ENCODE measurements at regions not wholly inside any gene's neighbourhood (a gene's known extent, or its start where the extent isn't known, plus 50 kb on each side); places are given as distances from the start of the nearest gene placed in this dataset.
"Not testable (repeated sequence)": the region's sequence is repeated elsewhere in the genome, so short reads cannot be mapped to it uniquely, and the experiment has no call there.

DNA sequence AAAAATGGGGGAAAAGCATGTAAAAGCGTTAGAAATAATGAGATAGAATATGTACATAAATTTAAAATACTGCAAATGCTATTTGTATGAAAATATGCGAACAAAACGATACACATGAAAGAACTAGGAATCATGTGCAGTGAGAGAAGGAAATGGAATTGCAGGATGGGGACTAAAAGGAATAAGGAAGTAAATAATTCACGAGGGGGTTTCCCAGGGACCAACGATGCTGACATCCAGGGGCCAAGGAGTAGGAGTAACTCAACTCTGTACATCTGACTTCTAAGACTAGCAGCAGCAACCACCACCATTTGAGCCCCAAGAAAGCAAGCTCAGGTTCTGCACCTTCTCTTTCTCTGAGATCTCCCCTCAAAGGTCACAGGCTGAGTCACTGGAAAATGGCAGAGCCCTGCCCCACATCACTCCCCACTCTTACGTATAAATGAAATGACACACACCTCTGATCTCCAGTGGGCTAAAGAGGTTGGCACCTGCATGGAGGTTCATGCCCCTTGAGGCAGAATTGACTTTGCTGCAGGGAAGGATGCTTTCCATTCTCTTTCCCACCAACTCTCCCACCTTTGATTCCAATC is 100.0 kb upstream of the DLG1 start:
- H3K4me1 ChIP-seq (ENCODE audit: control insufficient read depth, insufficient read depth, low read length), result peaks cover 18% of the 10 kb centered on the region
- no peak overlapping the region for H3K27ac ChIP-seq (ENCODE audit: low read depth, low read length)
- H3K27me3 ChIP-seq (ENCODE audit: control insufficient read depth, insufficient read depth, low read length), result no peaks in the 10 kb centered on the region
- no peaks in the 10 kb centered on the region for H3K36me3 ChIP-seq (ENCODE audit: control insufficient read depth, insufficient read depth, low read length)
- H3K9me3 ChIP-seq (ENCODE audit: control insufficient read depth, insufficient read depth, low read length), result no peaks in the 10 kb centered on the region
- H3K4me3 ChIP-seq (ENCODE audit: low read depth, low read length), result no peak overlapping the region
- DNase-seq (ENCODE audit: low read depth in 4 of 6, low spot score in 6 of 6), result no peak
- 93% methylated on average over 3 of the region's 6 CpGs for WGBS (ENCODE audit: insufficient coverage)

DNA sequence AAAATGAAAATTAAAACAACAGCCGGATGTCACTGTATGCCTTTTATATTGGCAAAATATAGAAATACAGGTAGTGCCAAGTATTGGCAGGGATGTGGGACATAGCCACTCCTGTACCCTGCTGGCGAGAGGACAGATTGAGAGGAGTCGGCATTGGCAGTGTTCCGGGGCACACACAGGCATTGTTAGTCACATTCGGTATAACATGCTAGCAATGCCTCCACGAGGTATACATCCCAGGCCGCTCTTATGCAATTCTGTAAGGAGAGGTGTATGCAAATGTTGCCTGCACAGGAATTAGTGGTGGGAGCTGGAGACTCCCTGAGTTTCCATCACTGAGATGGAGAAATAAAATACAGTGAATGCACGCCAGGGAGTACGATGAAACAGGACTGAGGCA is 99.4 kb upstream of the DLG1 start:
- Histone ChIP-seq H3K4me1 (ENCODE audit: control insufficient read depth, insufficient read depth, low read length) (peaks cover 18% of the 10 kb centered on the region), H3K27ac (ENCODE audit: low read depth, low read length) (no peak overlapping the region), H3K9me3 (ENCODE audit: control insufficient read depth, insufficient read depth, low read length) (no peaks in the 10 kb centered on the region), H3K27me3 (ENCODE audit: control insufficient read depth, insufficient read depth, low read length) (no peaks in the 10 kb centered on the region), H3K36me3 (ENCODE audit: control insufficient read depth, insufficient read depth, low read length) (no peaks in the 10 kb centered on the region), H3K4me3 (ENCODE audit: low read depth, low read length) (no peak overlapping the region)
- 83% methylated on average over 6 of the region's 9 CpGs for WGBS (ENCODE audit: insufficient coverage)
- peak in 2 of 6 donors; percentile 45 to 50 for DNase-seq (ENCODE audit: low read depth in 4 of 6, low spot score in 6 of 6)

GRCh38 chr3:197394464-197395321 is 96.3 kb upstream of the DLG1 start:
- H3K36me3 ChIP-seq (ENCODE audit: control insufficient read depth, insufficient read depth, low read length), result no peaks in the 10 kb centered on the region
- H3K9me3 ChIP-seq (ENCODE audit: control insufficient read depth, insufficient read depth, low read length), result no peaks in the 10 kb centered on the region
- H3K4me3 ChIP-seq (ENCODE audit: low read depth, low read length), result no peak overlapping the region
- 80% methylated on average over 23 of the region's 25 CpGs for WGBS (ENCODE audit: insufficient coverage)
- H3K27ac ChIP-seq (ENCODE audit: low read depth, low read length), result peak overlapping the region; percentile 29
- DNase-seq (ENCODE audit: low read depth in 4 of 6, low spot score in 6 of 6), result peak in 3 of 6 donors; percentile 63 to 85 (median 66)
- H3K4me1 ChIP-seq (ENCODE audit: control insufficient read depth, insufficient read depth, low read length), result peaks cover 18% of the 10 kb centered on the region
- H3K27me3 ChIP-seq (ENCODE audit: control insufficient read depth, insufficient read depth, low read length), result no peaks in the 10 kb centered on the region

DNA sequence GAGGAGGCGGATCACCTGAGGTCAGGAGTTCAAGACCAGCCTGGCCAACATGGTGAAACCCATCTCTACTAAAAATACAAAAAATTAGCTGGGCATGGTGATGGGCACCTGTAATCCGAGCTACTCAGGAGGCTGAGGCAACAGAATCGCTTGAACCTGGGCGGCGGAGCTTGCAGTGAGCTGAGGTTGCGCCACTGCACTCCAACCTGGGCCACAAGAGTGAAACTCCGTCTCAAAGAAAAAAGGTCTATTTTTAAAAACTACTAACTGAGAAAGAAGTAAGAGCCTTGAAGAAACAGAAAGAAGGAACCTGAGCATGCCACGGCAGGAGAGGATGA is 95.7 kb upstream of the DLG1 start:
- H3K27ac ChIP-seq (ENCODE audit: low read depth, low read length); H3K27me3 ChIP-seq (ENCODE audit: control insufficient read depth, insufficient read depth, low read length); H3K4me3 ChIP-seq (ENCODE audit: low read depth, low read length); H3K9me3 ChIP-seq (ENCODE audit: control insufficient read depth, insufficient read depth, low read length); DNase-seq (ENCODE audit: low read depth in 4 of 6, low spot score in 6 of 6); H3K36me3 ChIP-seq (ENCODE audit: control insufficient read depth, insufficient read depth, low read length): not testable (repeated sequence)
- peaks cover 18% of the 10 kb centered on the region for H3K4me1 ChIP-seq (ENCODE audit: control insufficient read depth, insufficient read depth, low read length)
- WGBS (ENCODE audit: insufficient coverage), result 88% methylated on average over 5 of the region's 8 CpGs

DNA sequence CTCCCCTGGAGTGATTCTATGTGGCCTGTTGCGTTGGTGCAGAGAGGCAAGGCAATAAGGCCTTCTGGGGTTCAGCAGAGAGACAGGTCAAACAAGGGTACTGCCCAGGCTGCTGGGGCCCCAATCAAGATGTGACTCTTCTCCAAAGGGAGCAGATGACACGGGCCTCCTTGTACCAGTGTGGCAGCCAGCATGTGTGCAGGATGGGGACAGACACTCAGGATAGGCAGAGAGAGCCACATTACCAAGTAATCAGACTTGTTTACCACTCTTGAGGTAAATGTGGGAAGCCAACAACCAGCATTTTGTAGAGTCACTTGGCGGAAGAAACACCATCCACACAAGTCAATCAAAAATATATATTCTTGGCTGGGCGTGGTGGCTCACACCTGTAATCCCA is 95.3 kb upstream of the DLG1 start:
- no peaks in the 10 kb centered on the region for H3K27me3 ChIP-seq (ENCODE audit: control insufficient read depth, insufficient read depth, low read length)
- H3K4me1 ChIP-seq (ENCODE audit: control insufficient read depth, insufficient read depth, low read length), result peaks cover 18% of the 10 kb centered on the region
- 88% methylated on average over 2 of the region's 4 CpGs for WGBS (ENCODE audit: insufficient coverage)
- H3K9me3 ChIP-seq (ENCODE audit: control insufficient read depth, insufficient read depth, low read length), result peaks cover 2% of the 10 kb centered on the region
- DNase-seq (ENCODE audit: low read depth in 4 of 6, low spot score in 6 of 6), result no peak
- no peak overlapping the region for H3K4me3 ChIP-seq (ENCODE audit: low read depth, low read length)
- no peaks in the 10 kb centered on the region for H3K36me3 ChIP-seq (ENCODE audit: control insufficient read depth, insufficient read depth, low read length)
- H3K27ac ChIP-seq (ENCODE audit: low read depth, low read length), result no peak overlapping the region

DNA sequence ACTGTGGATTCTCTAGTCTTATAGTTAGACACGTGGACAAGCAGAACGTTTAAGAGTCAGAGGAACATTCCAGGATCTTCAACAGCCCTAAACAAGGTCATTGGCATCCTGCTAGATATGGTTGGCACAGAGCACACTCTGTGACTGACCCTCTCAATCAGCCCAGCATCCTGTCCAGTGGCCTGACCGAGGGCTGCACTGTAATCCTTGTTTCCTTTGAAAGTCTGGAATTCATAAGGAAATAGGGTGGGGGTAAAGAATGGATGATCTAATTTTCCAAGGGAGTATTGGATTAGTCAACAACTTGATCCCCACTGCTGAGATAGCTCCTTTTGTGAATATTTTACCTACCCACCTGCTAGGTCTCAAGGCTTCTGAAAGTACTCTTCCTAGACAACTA is 94.5 kb upstream of the DLG1 start:
- 83% methylated on average over 2 of the region's 3 CpGs for WGBS (ENCODE audit: insufficient coverage)
- peaks cover 2% of the 10 kb centered on the region for H3K9me3 ChIP-seq (ENCODE audit: control insufficient read depth, insufficient read depth, low read length)
- no peak overlapping the region for H3K4me3 ChIP-seq (ENCODE audit: low read depth, low read length)
- DNase-seq (ENCODE audit: low read depth in 4 of 6, low spot score in 6 of 6), result no peak
- peaks cover 18% of the 10 kb centered on the region for H3K4me1 ChIP-seq (ENCODE audit: control insufficient read depth, insufficient read depth, low read length)
- H3K36me3 ChIP-seq (ENCODE audit: control insufficient read depth, insufficient read depth, low read length), result no peaks in the 10 kb centered on the region
- no peaks in the 10 kb centered on the region for H3K27me3 ChIP-seq (ENCODE audit: control insufficient read depth, insufficient read depth, low read length)
- no peak overlapping the region for H3K27ac ChIP-seq (ENCODE audit: low read depth, low read length)

DNA sequence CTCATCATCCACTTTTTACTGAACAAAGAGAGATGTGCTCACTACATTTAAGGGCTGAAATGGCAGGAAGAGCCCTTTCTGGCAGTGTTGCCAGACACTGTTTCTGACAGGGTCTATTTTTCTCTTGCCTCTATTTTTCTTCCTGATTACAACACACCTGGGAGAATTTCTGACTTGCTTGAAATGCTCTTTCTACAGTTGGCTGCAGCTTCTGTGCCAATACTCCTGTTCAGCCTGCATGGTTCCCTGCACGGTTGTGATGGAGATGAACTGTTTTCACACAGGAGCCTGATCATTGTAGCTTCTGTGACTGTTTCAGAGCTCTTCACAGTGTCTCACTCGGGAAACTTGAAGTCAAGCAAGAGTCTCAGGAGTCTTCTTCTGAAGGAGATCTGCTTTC is 83.0 kb upstream of the DLG1 start:
- Histone ChIP-seq H3K4me3 (ENCODE audit: low read depth, low read length) (no peak overlapping the region), H3K36me3 (ENCODE audit: control insufficient read depth, insufficient read depth, low read length) (no peaks in the 10 kb centered on the region), H3K9me3 (ENCODE audit: control insufficient read depth, insufficient read depth, low read length) (no peaks in the 10 kb centered on the region), H3K4me1 (ENCODE audit: control insufficient read depth, insufficient read depth, low read length) (peaks cover 22% of the 10 kb centered on the region), H3K27me3 (ENCODE audit: control insufficient read depth, insufficient read depth, low read length) (peaks cover 2% of the 10 kb centered on the region), H3K27ac (ENCODE audit: low read depth, low read length) (peak overlapping the region; percentile 12)
- DNase-seq (ENCODE audit: low read depth in 4 of 6, low spot score in 6 of 6), result peak in 2 of 6 donors; percentile 31 to 89
- WGBS (ENCODE audit: insufficient coverage), result 49% methylated on average over 2 of the region's 2 CpGs

GRCh38 chr3:197380786-197381185 is 82.4 kb upstream of the DLG1 start:
- Histone ChIP-seq H3K36me3 (ENCODE audit: control insufficient read depth, insufficient read depth, low read length) (no peaks in the 10 kb centered on the region), H3K27me3 (ENCODE audit: control insufficient read depth, insufficient read depth, low read length) (peaks cover 2% of the 10 kb centered on the region), H3K4me3 (ENCODE audit: low read depth, low read length) (no peak overlapping the region), H3K9me3 (ENCODE audit: control insufficient read depth, insufficient read depth, low read length) (no peaks in the 10 kb centered on the region), H3K4me1 (ENCODE audit: control insufficient read depth, insufficient read depth, low read length) (peaks cover 26% of the 10 kb centered on the region), H3K27ac (ENCODE audit: low read depth, low read length) (no peak overlapping the region)
- 44% methylated on average over 4 of the region's 5 CpGs for WGBS (ENCODE audit: insufficient coverage)
- peak in 1 of 6 donors; percentile 74 for DNase-seq (ENCODE audit: low read depth in 4 of 6, low spot score in 6 of 6)

DNA sequence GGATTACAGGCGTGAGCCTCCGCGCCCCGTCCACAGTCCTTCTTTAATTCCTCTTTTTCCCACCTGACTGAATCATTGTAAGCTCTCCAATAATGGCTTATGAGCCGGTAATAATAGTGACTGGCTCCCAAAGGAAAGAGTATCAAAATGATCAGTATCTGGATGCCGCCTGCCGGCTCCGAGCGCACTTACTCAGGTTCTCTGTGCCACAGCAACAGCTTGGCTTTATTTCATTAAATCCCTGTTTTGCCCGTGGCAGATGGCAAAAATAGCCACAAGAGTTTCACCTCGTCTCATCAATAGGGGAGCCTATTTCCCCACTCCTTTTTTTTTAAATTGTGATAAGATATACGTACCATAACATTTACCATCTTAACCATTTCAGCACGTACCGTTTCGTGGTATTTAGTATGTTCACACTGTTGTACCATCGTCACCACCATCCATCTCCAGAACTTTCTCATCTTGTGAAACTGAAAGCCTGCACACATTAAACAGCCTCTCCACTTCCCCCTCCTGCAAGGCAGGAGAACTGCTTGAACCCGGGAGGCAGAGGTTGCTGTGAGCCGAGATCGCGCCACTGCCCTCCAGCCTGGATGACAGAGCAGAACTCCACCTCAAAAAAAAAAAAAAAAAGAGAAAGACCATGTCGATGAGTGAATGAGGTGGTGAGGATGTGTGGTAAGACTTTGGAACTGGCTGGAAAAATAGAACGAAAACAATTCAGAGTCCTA is 80.7 kb upstream of the DLG1 start:
- DNase-seq (ENCODE audit: low read depth in 4 of 6, low spot score in 6 of 6), result peak in 1 of 6 donors; percentile 85
- no peaks in the 10 kb centered on the region for H3K9me3 ChIP-seq (ENCODE audit: control insufficient read depth, insufficient read depth, low read length)
- no peak overlapping the region for H3K4me3 ChIP-seq (ENCODE audit: low read depth, low read length)
- peaks cover 26% of the 10 kb centered on the region for H3K4me1 ChIP-seq (ENCODE audit: control insufficient read depth, insufficient read depth, low read length)
- H3K36me3 ChIP-seq (ENCODE audit: control insufficient read depth, insufficient read depth, low read length), result no peaks in the 10 kb centered on the region
- H3K27ac ChIP-seq (ENCODE audit: low read depth, low read length), result no peak overlapping the region
- peaks cover 2% of the 10 kb centered on the region for H3K27me3 ChIP-seq (ENCODE audit: control insufficient read depth, insufficient read depth, low read length)
- 76% methylated on average over 13 of the region's 22 CpGs for WGBS (ENCODE audit: insufficient coverage)
